GM18873 (cell line): ENCODE measurements at regions not wholly inside any gene's neighbourhood (a gene's known extent, or its start where the extent isn't known, plus 50 kb on each side); places are given as distances from the start of the nearest gene placed in this dataset.

Experiments
- ATAC-seq: cut with Tn5 transposase; IDR thresholded peaks from one replicate; pipeline ENCODE4 v1.9.1; 2021; ENCODE audit warnings: mild to moderate bottlenecking, moderate library complexity, moderate number of reproducible peaks; ENCODE audit not compliant: unreplicated experiment, low FRiP score

- ATAC-seq: no peak
Observed at GRCh38 chr21:39061766-39062165, 121.5 kb downstream of the PSMG1 start.

- ATAC-seq: no peak
Observed at GRCh38 chr21:39060485-39061083, 122.7 kb downstream of the PSMG1 start.

- no peak for ATAC-seq
Observed at GRCh38 chr21:39057121-39057520, 126.1 kb downstream of the PSMG1 start.

- ATAC-seq: no peak
Observed at GRCh38 chr21:39056636-39057035, 126.6 kb downstream of the PSMG1 start.

GRCh38 chr21:39055167-39055767 is 128.0 kb downstream of the PSMG1 start:
- ATAC-seq: no peak

- no peak for ATAC-seq
Observed at GRCh38 chr21:39054066-39054465, 129.2 kb downstream of the PSMG1 start.

GRCh38 chr21:39053126-39053525 is 130.1 kb downstream of the PSMG1 start:
- ATAC-seq: no peak

- ATAC-seq: no peak
Observed at GRCh38 chr21:39052718-39053117, 130.5 kb downstream of the PSMG1 start.

GRCh38 chr21:39051588-39051949 is 131.7 kb downstream of the PSMG1 start:
- ATAC-seq: no peak

- no peak for ATAC-seq
Observed at GRCh38 chr21:39050841-39051587, 132.2 kb downstream of the PSMG1 start.

GRCh38 chr21:39048574-39048973 is 134.7 kb downstream of the PSMG1 start:
- ATAC-seq: no peak

- no peak for ATAC-seq
Observed at GRCh38 chr21:39048064-39048463, 135.2 kb downstream of the PSMG1 start.

- ATAC-seq: no peak
Observed at GRCh38 chr21:39047046-39047445, 136.2 kb downstream of the PSMG1 start.

- no peak for ATAC-seq
Observed at GRCh38 chr21:39046236-39046916, 136.9 kb downstream of the PSMG1 start.

- no peak for ATAC-seq
Observed at GRCh38 chr21:39041816-39042215, 141.4 kb downstream of the PSMG1 start.

- no peak for ATAC-seq
Observed at GRCh38 chr21:39040494-39041110, 142.6 kb downstream of the PSMG1 start.

- no peak for ATAC-seq
Observed at GRCh38 chr21:39037807-39038405, 145.3 kb downstream of the PSMG1 start.

- ATAC-seq: no peak
Observed at GRCh38 chr21:39036581-39036980, 146.7 kb downstream of the PSMG1 start.

GRCh38 chr21:39034590-39035536 is 148.4 kb downstream of the PSMG1 start:
- no peak for ATAC-seq
